CD4-positive, alpha-beta T cell treated with Interleukin-15 for 1 hour (primary cell): ENCODE measurements at regions not wholly inside any gene's neighbourhood (a gene's known extent, or its start where the extent isn't known, plus 50 kb on each side); places are given as distances from the start of the nearest gene placed in this dataset.

Experiments
- DNase-seq: peaks from one replicate; pipeline ENCODE4 v3.0.0-alpha.2; 2020

GRCh38 chr9:88696501-88696900 lies 161.5 kb downstream of the NXNL2 start:
- no peak for DNase-seq

- no peak for DNase-seq
Observed at GRCh38 chr9:88697764-88698432, 162.9 kb downstream of the NXNL2 start.

GRCh38 chr9:88702985-88703384 lies 168.0 kb downstream of the NXNL2 start:
- DNase-seq: no peak

GRCh38 chr9:88706193-88707113 lies 171.5 kb downstream of the NXNL2 start:
- no peak for DNase-seq

- DNase-seq: no peak
Observed at GRCh38 chr9:88710449-88710848, 175.5 kb downstream of the NXNL2 start.

GRCh38 chr9:88711719-88712118 lies 176.7 kb downstream of the NXNL2 start:
- DNase-seq: no peak

- no peak for DNase-seq
Observed at GRCh38 chr9:88712484-88712883, 177.5 kb downstream of the NXNL2 start.

GRCh38 chr9:88713010-88713409 lies 178.0 kb downstream of the NXNL2 start:
- DNase-seq: no peak

GRCh38 chr9:88716596-88717290 lies 181.8 kb downstream of the NXNL2 start:
- no peak for DNase-seq

GRCh38 chr9:88721025-88721424 lies 186.0 kb downstream of the NXNL2 start:
- no peak for DNase-seq

- DNase-seq: no peak
Observed at GRCh38 chr9:88721495-88722279, 186.7 kb downstream of the NXNL2 start.

GRCh38 chr9:88722753-88723152 lies 187.8 kb downstream of the NXNL2 start:
- DNase-seq: no peak

GRCh38 chr9:88723751-88724150 lies 188.8 kb downstream of the NXNL2 start:
- no peak for DNase-seq

- DNase-seq: no peak
Observed at GRCh38 chr9:88724331-88724730, 189.4 kb downstream of the NXNL2 start.

- DNase-seq: no peak
Observed at GRCh38 chr9:88725300-88726019, 190.5 kb downstream of the NXNL2 start.

- DNase-seq: no peak
Observed at GRCh38 chr9:88726803-88727202, 191.8 kb downstream of the NXNL2 start.

GRCh38 chr9:88730780-88731179 lies 195.8 kb downstream of the NXNL2 start:
- DNase-seq: no peak

GRCh38 chr9:88732128-88732527 lies 197.2 kb downstream of the NXNL2 start:
- DNase-seq: no peak

GRCh38 chr9:88733651-88734421 lies 198.9 kb downstream of the NXNL2 start:
- no peak for DNase-seq

GRCh38 chr9:88734527-88734926 lies 199.5 kb downstream of the NXNL2 start:
- no peak for DNase-seq

- DNase-seq: no peak
Observed at GRCh38 chr9:88736136-88736637, 201.2 kb downstream of the NXNL2 start.
